ENCODE measurements at regions not wholly inside any gene's neighbourhood (a gene's known extent, or its start where the extent isn't known, plus 50 kb on each side); places are given as distances from the start of the nearest gene placed in this dataset.

DNA sequence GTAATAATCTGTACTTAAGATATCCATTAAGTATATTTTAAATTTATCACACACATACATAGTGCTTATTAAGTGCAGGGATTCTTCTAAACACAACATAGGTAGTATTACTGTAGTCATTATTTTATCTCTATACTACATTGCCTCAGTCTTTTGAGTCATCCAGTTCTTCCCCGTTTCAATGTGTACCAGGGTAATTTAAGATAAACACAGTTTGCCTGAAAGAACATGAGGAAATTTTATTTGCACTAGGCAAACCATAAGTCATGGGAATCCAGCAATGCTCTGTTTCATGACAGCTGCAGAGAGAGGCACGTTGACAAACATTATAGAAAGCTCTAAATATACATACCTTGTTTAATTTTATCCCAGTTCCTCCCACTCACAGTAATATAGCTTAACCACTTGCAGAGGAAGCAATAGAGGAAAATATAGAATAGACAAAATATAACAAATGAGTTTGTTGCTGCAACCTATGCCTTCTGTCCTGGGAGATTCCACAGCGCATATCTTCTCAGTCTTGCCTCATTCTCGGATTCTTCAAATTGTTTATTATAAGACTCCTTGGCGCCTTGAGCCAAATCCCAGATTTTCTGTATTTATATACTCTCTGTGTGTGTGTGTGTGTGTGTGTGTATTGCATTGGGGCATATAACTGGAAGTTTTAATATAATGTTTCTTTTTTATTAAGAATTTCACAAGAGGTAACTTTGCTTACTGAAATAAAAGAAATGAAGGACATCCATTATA is 258.6 kb downstream of the FAM133A start (continued):
- no peak for TF ChIP-seq EP300 (IDR thresholded peaks at IDR 0.05; ENCODE audit: borderline replicate concordance in 1 of 2, low read depth in 2 of 2, low read length in 2 of 2)
